PC-3 (cell line): ENCODE measurements at regions not wholly inside any gene's neighbourhood (a gene's known extent, or its start where the extent isn't known, plus 50 kb on each side); places are given as distances from the start of the nearest gene placed in this dataset.

Source experiments
- ATAC-seq: fragments of 200-7000 bp; cut with Tn5 transposase; 2 replicates; pipeline ENCODE4 v1.9.1; 2020; ENCODE audit warnings: mild to moderate bottlenecking, moderate library complexity
- BruUV-seq: library from RNA; stranded (reverse); fragments of 400-500 nt; replicated peaks from 2 replicates; lab custom pipeline; 2021; lab: Mats Ljungman, UMichigan
- CTCF ChIA-PET: fragments of 300-600 bp; sonication (Branson Sonifier 250); formaldehyde crosslinking; loops from one replicate; lab custom pipeline; 2022; ENCODE audit warnings: antibody characterized with exemption; lab: Charles Lee
- POLR2A ChIA-PET: fragments of 300-600 bp; sonication (Branson Sonifier 250); formaldehyde crosslinking; loops from one replicate; lab custom pipeline; 2022; ENCODE audit warnings: antibody characterized with exemption; ENCODE audit not compliant: unreplicated experiment; lab: Charles Lee
- DNase-seq: peaks from one replicate; pipeline ENCODE4 v3.0.0-alpha.2; 2015
- H2AFZ ChIP-seq: fragments of 300-600 bp; sonication (generic); 2 replicates; pipeline ENCODE4 v1.6.0; 2016; ENCODE audit warnings: antibody characterized with exemption, low read length
- H3F3A ChIP-seq: fragments of 300-600 bp; sonication (generic); one replicate; pipeline ENCODE4 v1.6.0; 2017; ENCODE audit warnings: antibody characterized with exemption, low read length, control low read depth, mild to moderate bottlenecking; ENCODE audit not compliant: unreplicated experiment
- H3K27ac ChIP-seq: fragments of 300-600 bp; sonication (generic); 2 replicates; pipeline ENCODE4 v1.5.1; 2016; ENCODE audit warnings: mild to moderate bottlenecking, low read length
- H3K27me3 ChIP-seq: fragments of 300-600 bp; sonication (generic); 2 replicates; pipeline ENCODE4 v1.6.1; 2016; ENCODE audit warnings: low read length, mixed read lengths
- H3K36me3 ChIP-seq: fragments of 300-600 bp; sonication (generic); 2 replicates; pipeline ENCODE4 v1.6.1; 2016; ENCODE audit warnings: low read depth, mixed run types, low read length, mixed read lengths
- H3K4me1 ChIP-seq: fragments of 300-600 bp; sonication (generic); 2 replicates; pipeline ENCODE4 v1.5.1; 2016; ENCODE audit warnings: low read length; ENCODE audit not compliant: insufficient read depth
- H3K4me2 ChIP-seq: fragments of 300-600 bp; sonication (generic); 2 replicates; pipeline ENCODE4 v1.6.0; 2016; ENCODE audit warnings: low read length
- H3K4me3 ChIP-seq: fragments of 300-600 bp; sonication (generic); 2 replicates; pipeline ENCODE4 v1.5.1; 2016; ENCODE audit warnings: mild to moderate bottlenecking, low read length, mixed read lengths
- H3K79me2 ChIP-seq: fragments of 300-600 bp; sonication (generic); 2 replicates; pipeline ENCODE4 v1.6.1; 2017; ENCODE audit warnings: low read length, mixed read lengths
- H3K9ac ChIP-seq: fragments of 300-600 bp; sonication (generic); 2 replicates; pipeline ENCODE4 v1.6.0; 2016; ENCODE audit warnings: mild to moderate bottlenecking, low read length
- H3K9me2 ChIP-seq: fragments of 300-600 bp; sonication (generic); replicated peaks from 2 replicates; pipeline ENCODE4 v1.6.1; 2016; ENCODE audit warnings: mixed run types, low read length, mixed read lengths
- H3K9me3 ChIP-seq: fragments of 300-600 bp; sonication (generic); 2 replicates; pipeline ENCODE4 v1.6.1; 2016; ENCODE audit warnings: low read length, mixed read lengths
- H4K20me1 ChIP-seq: fragments of 300-600 bp; sonication (generic); 2 replicates; pipeline ENCODE4 v1.6.1; 2016; ENCODE audit warnings: low read length, mixed read lengths
- CTCF ChIP-seq: fragments of 300-600 bp; sonication (generic); conservative IDR thresholded peaks from 2 replicates; pipeline ENCODE4 v1.5.1; 2017; ENCODE audit warnings: antibody characterized with exemption, low read depth, mild to moderate bottlenecking, low read length
- EZH2 ChIP-seq: fragments of 300-600 bp; sonication (generic); IDR thresholded peaks from one replicate; pipeline ENCODE4 v1.6.1; 2017; ENCODE audit warnings: antibody characterized with exemption, mild to moderate bottlenecking, low read length; ENCODE audit not compliant: unreplicated experiment
- EZH2phosphoT487 ChIP-seq: fragments of 300-600 bp; sonication (generic); IDR thresholded peaks from 2 replicates; pipeline ENCODE4 v1.6.1; 2018; ENCODE audit warnings: mild to moderate bottlenecking, antibody characterized with exemption, low read length, borderline replicate concordance
- intact Hi-C: fragments of 100-400 bp; cut with micrococcal nuclease; formaldehyde crosslinking; loops from 2 replicates; pipeline ENCODE4 v1.9.0; 2023

DNA sequence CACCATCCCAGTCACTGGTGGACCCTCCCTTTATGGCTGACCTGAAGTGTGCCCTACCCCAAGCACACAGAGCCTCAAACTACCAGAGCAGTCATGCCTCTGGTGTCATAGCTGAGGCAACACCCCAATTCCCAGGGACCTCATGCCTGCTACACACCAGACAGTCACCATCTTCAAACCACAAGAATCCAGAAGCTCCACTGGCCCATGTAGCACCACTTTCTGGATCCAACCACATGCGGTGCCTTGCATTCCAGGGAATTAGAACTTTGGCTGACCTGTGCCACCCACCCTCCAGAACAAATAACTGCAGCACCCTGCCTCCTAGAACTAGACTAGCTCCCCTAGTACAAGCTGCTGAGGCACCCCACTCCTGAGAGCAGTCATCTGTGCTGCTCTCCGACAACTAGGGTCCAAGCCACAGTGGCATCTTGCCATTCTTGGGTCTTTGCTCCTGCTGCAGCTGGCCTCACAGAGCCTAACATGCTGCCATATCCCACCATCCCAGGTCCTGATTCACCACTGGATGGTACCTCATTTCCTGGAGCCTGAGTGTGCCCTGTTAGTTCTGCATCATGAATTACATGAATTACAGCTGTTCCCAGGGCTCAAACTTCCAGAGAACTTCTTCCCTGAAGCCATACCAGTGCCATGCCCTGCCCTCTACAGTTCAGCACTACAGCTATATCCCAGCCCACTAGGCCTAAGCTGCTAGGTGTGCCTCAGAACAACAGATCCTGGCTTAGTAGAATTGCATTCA lies 243.8 kb upstream of the CHST9 start:
- POLR2A ChIA-PET = no interaction called here
- DNase-seq = no peak
- intact Hi-C loops = loop anchor here (5.0 kb wide), 1 partner anchor 67 kb away; no protein-coding TSS in a partner anchor
- H2AFZ ChIP-seq = no peak overlapping the region
- H3K27ac ChIP-seq = no peak overlapping the region
- H3K27me3 ChIP-seq = peaks cover 34% of the 10 kb centered on the region
- H3K4me3 ChIP-seq = no peak overlapping the region
- no peaks in the 10 kb centered on the region for H3K9me3 ChIP-seq
- H3F3A ChIP-seq = no peaks in the 10 kb centered on the region
- no peaks in the 10 kb centered on the region for H3K9me2 ChIP-seq
- no peaks in the 10 kb centered on the region for H3K36me3 ChIP-seq
- no peaks in the 10 kb centered on the region for H4K20me1 ChIP-seq
- CTCF ChIA-PET = interaction anchor here (1.5 kb wide), 1 partner anchor 65 kb away, joined by 6 read pairs; no protein-coding TSS in a partner anchor
- TF ChIP-seq EZH2phosphoT487 = no peak
- TF ChIP-seq EZH2 = no peak
- no peak for TF ChIP-seq CTCF
- no peak overlapping the region for H3K9ac ChIP-seq
- H3K4me2 ChIP-seq = no peak overlapping the region
- no peak for ATAC-seq
- H3K79me2 ChIP-seq = no peaks in the 10 kb centered on the region
- no peaks in the 10 kb centered on the region for H3K4me1 ChIP-seq
- no TSS peak for BruUV-seq

DNA sequence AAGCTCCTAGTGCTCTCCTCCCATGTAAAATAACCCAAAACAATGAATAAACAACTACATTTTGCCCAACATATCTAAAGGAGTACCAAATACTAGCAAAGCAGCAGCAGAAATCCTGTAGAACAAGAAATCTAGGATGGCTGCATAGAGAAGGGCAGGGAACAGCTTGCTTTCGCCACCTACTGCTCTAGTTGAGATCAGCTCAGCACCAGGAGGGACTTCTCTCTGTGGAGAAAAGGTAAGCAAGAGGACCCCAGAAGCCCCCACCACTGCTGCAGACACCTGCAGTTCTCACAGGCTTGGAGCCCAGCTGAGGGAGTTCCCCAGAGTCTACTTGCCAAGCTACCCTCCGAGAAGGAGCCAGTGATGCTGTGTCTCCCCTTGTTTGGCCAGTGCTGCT lies 243.0 kb upstream of the CHST9 start:
- H3K9ac ChIP-seq = no peak overlapping the region
- no peaks in the 10 kb centered on the region for H3F3A ChIP-seq
- no peak overlapping the region for H3K27ac ChIP-seq
- ATAC-seq = no peak; the same call in 1 of the 2 replicates
- DNase-seq = peak; percentile 46
- ChIA-PET CTCF (interaction anchor here (1.5 kb wide), 1 partner anchor 64 kb away, joined by 6 read pairs; no protein-coding TSS in a partner anchor), POLR2A (no interaction called here)
- TF ChIP-seq CTCF (peak; percentile 62), EZH2phosphoT487 (no peak), EZH2 (no peak)
- H3K9me2 ChIP-seq = no peaks in the 10 kb centered on the region
- intact Hi-C loops = loop anchor here (5.0 kb wide), 1 partner anchor 66 kb away; no protein-coding TSS in a partner anchor
- no peaks in the 10 kb centered on the region for H3K4me1 ChIP-seq
- H3K36me3 ChIP-seq = no peaks in the 10 kb centered on the region
- H3K79me2 ChIP-seq = no peaks in the 10 kb centered on the region
- no peaks in the 10 kb centered on the region for H3K9me3 ChIP-seq
- H3K4me3 ChIP-seq = no peak overlapping the region
- H4K20me1 ChIP-seq = no peaks in the 10 kb centered on the region
- peaks cover 30% of the 10 kb centered on the region for H3K27me3 ChIP-seq
- H2AFZ ChIP-seq = no peak overlapping the region
- no peak overlapping the region for H3K4me2 ChIP-seq
- no TSS peak for BruUV-seq

DNA sequence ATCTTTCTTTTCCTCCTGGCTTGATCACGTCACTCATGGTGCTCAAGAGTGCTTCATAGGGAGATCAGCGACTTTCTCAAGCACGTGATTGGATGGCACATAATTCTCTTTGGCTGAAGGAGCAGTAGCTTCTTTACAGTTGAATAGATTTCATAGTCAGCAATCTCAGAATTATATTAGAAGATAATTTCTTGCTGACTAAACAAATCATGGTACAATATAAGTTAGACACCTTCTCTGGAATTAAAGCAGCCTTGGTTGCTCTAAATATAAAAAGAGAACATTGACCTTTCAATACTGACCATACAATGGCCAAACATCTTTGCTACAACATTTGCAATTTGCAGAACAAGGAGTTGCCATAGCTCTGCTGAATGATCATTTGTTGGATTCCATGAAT lies 238.5 kb upstream of the CHST9 start:
- no peak for DNase-seq
- Histone ChIP-seq H2AFZ (no peak overlapping the region), H4K20me1 (no peaks in the 10 kb centered on the region), H3K79me2 (no peaks in the 10 kb centered on the region), H3K4me2 (no peak overlapping the region), H3K9ac (no peak overlapping the region), H3K27me3 (peaks cover 16% of the 10 kb centered on the region), H3K9me2 (no peaks in the 10 kb centered on the region), H3F3A (no peaks in the 10 kb centered on the region), H3K4me1 (no peaks in the 10 kb centered on the region), H3K27ac (no peak overlapping the region), H3K4me3 (no peak overlapping the region), H3K9me3 (no peaks in the 10 kb centered on the region), H3K36me3 (no peaks in the 10 kb centered on the region)
- POLR2A ChIA-PET = no interaction called here
- ATAC-seq = no peak
- TF ChIP-seq CTCF (no peak), EZH2 (no peak), EZH2phosphoT487 (no peak)
- intact Hi-C loops = no loop called here
- no TSS peak for BruUV-seq
- CTCF ChIA-PET = no interaction called here
